ENCODE measurements at regions not wholly inside any gene's neighbourhood (a gene's known extent, or its start where the extent isn't known, plus 50 kb on each side); places are given as distances from the start of the nearest gene placed in this dataset.

DNA sequence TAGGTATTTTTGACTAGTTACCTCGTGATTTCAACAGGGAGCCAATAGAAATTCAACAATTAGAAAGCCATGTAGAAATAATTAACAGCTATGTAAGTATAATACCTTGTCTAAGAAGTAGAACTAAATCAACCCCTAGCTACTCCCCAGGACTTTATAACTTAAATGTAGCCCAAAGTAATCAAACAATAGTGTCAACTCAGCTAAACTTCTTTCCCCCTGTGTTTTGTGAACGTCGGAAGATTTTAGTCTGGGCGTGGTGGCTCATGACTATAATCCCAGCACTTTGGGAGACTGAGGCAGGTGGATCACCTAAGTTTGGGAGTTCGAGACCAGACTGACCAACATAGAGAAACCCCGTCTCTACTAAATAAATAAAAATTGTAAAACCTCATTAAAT, 579.9 kb upstream of the NCAM2 start:
- Histone ChIP-seq H3K36me3 (no peaks in the 10 kb centered on the region), H3K4me1 (no peaks in the 10 kb centered on the region), H3K27me3 (no peaks in the 10 kb centered on the region), H3K4me3 (no peak overlapping the region), H3K27ac (no peak overlapping the region), H3K9me3 (no peaks in the 10 kb centered on the region)
- 86% methylated on average over 6 of the region's 6 CpGs for WGBS
- DNase-seq (ENCODE audit: low spot score in 2 of 2), result no peak
- TF ChIP-seq POLR2AphosphoS5 (IDR thresholded peaks at IDR 0.05) (no peak), POLR2A (IDR thresholded peaks at IDR 0.05) (no peak), EP300 (IDR thresholded peaks at IDR 0.05) (no peak)
- TF ChIP-seq, protein P1, sequence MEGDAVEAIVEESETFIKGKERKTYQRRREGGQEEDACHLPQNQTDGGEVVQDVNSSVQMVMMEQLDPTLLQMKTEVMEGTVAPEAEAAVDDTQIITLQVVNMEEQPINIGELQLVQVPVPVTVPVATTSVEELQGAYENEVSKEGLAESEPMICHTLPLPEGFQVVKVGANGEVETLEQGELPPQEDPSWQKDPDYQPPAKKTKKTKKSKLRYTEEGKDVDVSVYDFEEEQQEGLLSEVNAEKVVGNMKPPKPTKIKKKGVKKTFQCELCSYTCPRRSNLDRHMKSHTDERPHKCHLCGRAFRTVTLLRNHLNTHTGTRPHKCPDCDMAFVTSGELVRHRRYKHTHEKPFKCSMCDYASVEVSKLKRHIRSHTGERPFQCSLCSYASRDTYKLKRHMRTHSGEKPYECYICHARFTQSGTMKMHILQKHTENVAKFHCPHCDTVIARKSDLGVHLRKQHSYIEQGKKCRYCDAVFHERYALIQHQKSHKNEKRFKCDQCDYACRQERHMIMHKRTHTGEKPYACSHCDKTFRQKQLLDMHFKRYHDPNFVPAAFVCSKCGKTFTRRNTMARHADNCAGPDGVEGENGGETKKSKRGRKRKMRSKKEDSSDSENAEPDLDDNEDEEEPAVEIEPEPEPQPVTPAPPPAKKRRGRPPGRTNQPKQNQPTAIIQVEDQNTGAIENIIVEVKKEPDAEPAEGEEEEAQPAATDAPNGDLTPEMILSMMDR (IDR thresholded peaks at IDR 0.05), result no peak

DNA sequence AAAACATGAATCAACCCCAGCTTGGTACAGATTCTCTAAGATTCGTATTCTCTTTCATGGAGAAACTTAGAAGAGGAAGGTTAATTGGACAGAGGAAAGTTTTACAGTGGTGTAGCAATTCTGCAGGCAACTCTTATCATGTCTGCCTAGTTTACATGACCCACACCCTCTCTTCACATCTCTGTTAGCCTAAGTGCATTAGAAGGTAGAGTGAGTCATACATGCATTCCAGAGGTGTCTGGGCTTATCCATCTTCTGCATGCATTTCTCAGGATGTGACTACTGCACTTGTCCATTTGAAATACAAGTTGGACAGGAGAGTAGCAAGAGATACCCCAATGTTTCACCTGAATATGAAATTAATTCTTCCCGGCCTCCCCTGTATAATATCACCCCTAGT, 578.4 kb upstream of the NCAM2 start:
- Histone ChIP-seq H3K27ac (no peak overlapping the region), H3K36me3 (no peaks in the 10 kb centered on the region), H3K27me3 (no peaks in the 10 kb centered on the region), H3K4me1 (no peaks in the 10 kb centered on the region), H3K4me3 (no peak overlapping the region), H3K9me3 (no peaks in the 10 kb centered on the region)
- DNase-seq (ENCODE audit: low spot score in 2 of 2), result no peak
- TF ChIP-seq EP300 (IDR thresholded peaks at IDR 0.05), result no peak
- TF ChIP-seq POLR2A (IDR thresholded peaks at IDR 0.05), result no peak
- TF ChIP-seq, protein P1 (IDR thresholded peaks at IDR 0.05), result no peak
- no peak for TF ChIP-seq POLR2AphosphoS5 (IDR thresholded peaks at IDR 0.05)
- 64% methylated on average over 2 of the region's 2 CpGs for WGBS

DNA sequence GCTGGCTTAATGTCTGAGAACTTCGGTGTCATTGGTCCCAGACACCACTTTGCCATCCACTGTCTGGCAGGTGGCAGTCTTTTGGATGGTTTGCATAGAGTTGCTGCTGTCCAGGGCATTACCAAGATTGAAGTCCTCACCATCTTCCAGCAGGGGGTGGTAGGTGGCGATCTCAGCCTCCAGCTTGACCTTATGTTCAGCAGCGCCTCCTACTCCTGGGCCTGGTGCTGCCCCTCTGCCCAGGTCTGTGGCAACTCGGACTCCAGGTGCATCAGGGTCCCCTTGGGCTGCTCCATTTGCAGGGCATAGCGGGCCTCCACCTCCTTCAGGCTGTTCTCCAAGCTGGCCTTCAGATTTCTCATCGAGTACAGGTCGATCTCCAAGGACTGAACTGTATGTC, 573.3 kb upstream of the NCAM2 start:
- H3K4me1 ChIP-seq, result no peaks in the 10 kb centered on the region
- WGBS, result 90% methylated on average over 7 of the region's 7 CpGs
- no peaks in the 10 kb centered on the region for H3K36me3 ChIP-seq
- no peak for DNase-seq (ENCODE audit: low spot score in 2 of 2)
- no peaks in the 10 kb centered on the region for H3K9me3 ChIP-seq
- H3K27ac ChIP-seq, result no peak overlapping the region
- no peak overlapping the region for H3K4me3 ChIP-seq
- H3K27me3 ChIP-seq, result no peaks in the 10 kb centered on the region
- TF ChIP-seq EP300 (IDR thresholded peaks at IDR 0.05) (no peak), POLR2A (IDR thresholded peaks at IDR 0.05) (no peak), POLR2AphosphoS5 (IDR thresholded peaks at IDR 0.05) (no peak)
- TF ChIP-seq, protein P1 (IDR thresholded peaks at IDR 0.05), result no peak

DNA sequence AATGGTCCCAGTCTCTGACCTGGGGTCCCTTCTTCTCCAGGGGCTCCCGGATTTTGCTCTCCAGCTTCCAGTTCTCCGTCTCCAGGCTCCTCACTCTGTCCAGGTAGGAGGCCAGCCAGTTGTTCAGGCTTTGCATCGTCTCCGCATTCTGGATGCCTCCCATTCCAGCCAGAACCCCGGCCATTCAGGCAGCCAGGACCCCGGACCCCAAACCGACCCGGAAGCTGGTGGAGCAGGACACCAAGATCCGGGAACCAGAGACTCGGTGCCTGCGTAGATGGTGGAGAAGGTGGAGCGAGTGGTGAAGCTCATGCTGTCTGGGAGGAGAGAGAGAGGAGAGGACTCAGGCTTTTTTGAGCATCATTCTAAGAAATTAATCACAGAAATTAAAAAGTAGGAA, 572.4 kb upstream of the NCAM2 start:
- 94% methylated on average over 12 of the region's 12 CpGs for WGBS
- H3K27ac ChIP-seq, result no peak overlapping the region
- TF ChIP-seq EP300 (IDR thresholded peaks at IDR 0.05), result no peak
- TF ChIP-seq POLR2AphosphoS5 (IDR thresholded peaks at IDR 0.05), result no peak
- TF ChIP-seq, protein P1 (IDR thresholded peaks at IDR 0.05), result no peak
- TF ChIP-seq POLR2A (IDR thresholded peaks at IDR 0.05), result no peak
- H3K9me3 ChIP-seq, result no peaks in the 10 kb centered on the region
- no peak for DNase-seq (ENCODE audit: low spot score in 2 of 2)
- H3K4me3 ChIP-seq, result no peak overlapping the region
- H3K27me3 ChIP-seq, result no peaks in the 10 kb centered on the region
- no peaks in the 10 kb centered on the region for H3K36me3 ChIP-seq
- H3K4me1 ChIP-seq, result no peaks in the 10 kb centered on the region

DNA sequence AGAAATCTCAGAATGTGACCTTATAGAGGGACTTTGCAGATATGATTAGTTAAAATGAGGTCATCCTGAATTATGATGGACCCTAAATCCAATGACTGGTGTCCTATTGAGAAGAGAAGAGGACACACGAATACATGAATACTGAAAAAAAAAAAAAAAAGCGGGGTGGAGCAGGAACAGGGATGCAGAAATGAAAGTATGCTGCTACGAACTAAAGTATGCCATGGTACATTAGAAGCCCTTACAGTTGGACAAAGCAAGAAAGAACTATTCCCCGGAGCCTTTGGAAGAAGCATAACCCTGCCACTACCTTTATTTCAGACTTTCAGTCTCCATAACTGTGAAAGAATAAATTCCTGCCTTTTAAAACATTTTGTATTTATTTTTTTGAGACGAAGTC, 557.9 kb upstream of the NCAM2 start:
- H3K4me1 ChIP-seq, result no peaks in the 10 kb centered on the region
- TF ChIP-seq EP300 (IDR thresholded peaks at IDR 0.05) (no peak), POLR2AphosphoS5 (IDR thresholded peaks at IDR 0.05) (no peak), POLR2A (IDR thresholded peaks at IDR 0.05) (no peak)
- TF ChIP-seq, protein P1 (IDR thresholded peaks at IDR 0.05), result no peak
- no peak overlapping the region for H3K27ac ChIP-seq
- no peaks in the 10 kb centered on the region for H3K27me3 ChIP-seq
- H3K36me3 ChIP-seq, result no peaks in the 10 kb centered on the region
- no peak for DNase-seq (ENCODE audit: low spot score in 2 of 2)
- H3K9me3 ChIP-seq, result no peaks in the 10 kb centered on the region
- 84% methylated on average over 5 of the region's 5 CpGs for WGBS
- H3K4me3 ChIP-seq, result no peak overlapping the region
